PC-9 (cell line): ENCODE measurements at regions not wholly inside any gene's neighbourhood (a gene's known extent, or its start where the extent isn't known, plus 50 kb on each side); places are given as distances from the start of the nearest gene placed in this dataset.

Source experiments
- CTCF ChIP-seq: fragments of 200-600 bp; sonication (generic); conservative IDR thresholded peaks from 2 replicates; pipeline ENCODE4 v1.6.1; 2017; ENCODE audit warnings: mixed run types, antibody characterized with exemption, mild to moderate bottlenecking, moderate library complexity
- EZH2 ChIP-seq: fragments of 200-600 bp; sonication (generic); IDR thresholded peaks from 2 replicates; pipeline ENCODE4 v1.8.0; 2017; ENCODE audit warnings: antibody characterized with exemption, low read depth

- TF ChIP-seq CTCF (no peak), EZH2 (no peak)
Measured at GRCh38 chr6:56863366-56863765, 91.5 kb upstream of the BEND6 start.
